ENCODE measurements at regions not wholly inside any gene's neighbourhood (a gene's known extent, or its start where the extent isn't known, plus 50 kb on each side); places are given as distances from the start of the nearest gene placed in this dataset.

- BruUV-seq (replicated peaks) = no TSS peak
- Mint-ChIP-seq H3K4me1 (ENCODE audit: low read depth, unreplicated experiment) (peaks cover 11% of the 10 kb centered on the region), H3K4me3 (ENCODE audit: low read depth, unreplicated experiment) (no peak overlapping the region), H3K9me3 (ENCODE audit: low read depth, unreplicated experiment) (no peaks in the 10 kb centered on the region), H3K36me3 (ENCODE audit: insufficient read depth, unreplicated experiment) (no peaks in the 10 kb centered on the region), H3K27me3 (ENCODE audit: unreplicated experiment) (no peaks in the 10 kb centered on the region), H3K27ac (ENCODE audit: unreplicated experiment) (no peak overlapping the region)
- CTCF ChIA-PET = no interaction called here
- intact Hi-C loops (cut with micrococcal nuclease; ENCODE audit: unreplicated experiment) = no loop called here
- DNase-seq = no peak
- no peak for TF ChIP-seq CTCF (IDR thresholded peaks at IDR 0.05; ENCODE audit: unreplicated experiment)
Observed at GRCh38 chr2:133635131-133635530, 66.9 kb upstream of the NCKAP5 start.

- BruUV-seq (replicated peaks) = no TSS peak
- Mint-ChIP-seq H3K27me3 (ENCODE audit: unreplicated experiment) (no peaks in the 10 kb centered on the region), H3K27ac (ENCODE audit: unreplicated experiment) (no peak overlapping the region), H3K36me3 (ENCODE audit: insufficient read depth, unreplicated experiment) (no peaks in the 10 kb centered on the region), H3K4me1 (ENCODE audit: low read depth, unreplicated experiment) (peaks cover 20% of the 10 kb centered on the region), H3K9me3 (ENCODE audit: low read depth, unreplicated experiment) (no peaks in the 10 kb centered on the region), H3K4me3 (ENCODE audit: low read depth, unreplicated experiment) (no peak overlapping the region)
- intact Hi-C loops (cut with micrococcal nuclease; ENCODE audit: unreplicated experiment) = no loop called here
- CTCF ChIA-PET = interaction anchor here (0.6 kb wide), 1 partner anchor 22 kb away, joined by 5 read pairs; no protein-coding TSS in a partner anchor
- no peak for DNase-seq
- TF ChIP-seq CTCF (IDR thresholded peaks at IDR 0.05; ENCODE audit: unreplicated experiment) = no peak
Observed at GRCh38 chr2:133636287-133636686, 68.0 kb upstream of the NCKAP5 start.

- H3K36me3 Mint-ChIP-seq (ENCODE audit: insufficient read depth, unreplicated experiment) = no peaks in the 10 kb centered on the region
- TF ChIP-seq CTCF (IDR thresholded peaks at IDR 0.05; ENCODE audit: unreplicated experiment) = no peak
- no peak overlapping the region for H3K4me3 Mint-ChIP-seq (ENCODE audit: low read depth, unreplicated experiment)
- H3K27me3 Mint-ChIP-seq (ENCODE audit: unreplicated experiment) = no peaks in the 10 kb centered on the region
- DNase-seq = no peak
- no TSS peak for BruUV-seq (replicated peaks)
- H3K4me1 Mint-ChIP-seq (ENCODE audit: low read depth, unreplicated experiment) = peaks cover 38% of the 10 kb centered on the region
- CTCF ChIA-PET = no interaction called here
- H3K27ac Mint-ChIP-seq (ENCODE audit: unreplicated experiment) = no peak overlapping the region
- no peaks in the 10 kb centered on the region for H3K9me3 Mint-ChIP-seq (ENCODE audit: low read depth, unreplicated experiment)
- intact Hi-C loops (cut with micrococcal nuclease; ENCODE audit: unreplicated experiment) = loop anchor here (2.0 to 10.0 kb wide), 3 partner anchors 141 to 375 kb away; no protein-coding TSS in a partner anchor
Observed at GRCh38 chr2:133640103-133640502, 71.8 kb upstream of the NCKAP5 start.

GRCh38 chr2:133641497-133641896 lies 73.2 kb upstream of the NCKAP5 start:
- no peaks in the 10 kb centered on the region for H3K9me3 Mint-ChIP-seq (ENCODE audit: low read depth, unreplicated experiment)
- peak; percentile 21 for TF ChIP-seq CTCF (IDR thresholded peaks at IDR 0.05; ENCODE audit: unreplicated experiment)
- CTCF ChIA-PET = interaction anchor here (0.6 to 1.7 kb wide), 9 partner anchors 14 to 448 kb away, joined by 3 to 10 read pairs (median 3); partner anchors contain the start of gene NCKAP5
- peak; percentile 81 for DNase-seq
- intact Hi-C loops (cut with micrococcal nuclease; ENCODE audit: unreplicated experiment) = loop anchor here (2.0 to 10.0 kb wide), 3 partner anchors 139 to 377 kb away; no protein-coding TSS in a partner anchor
- H3K4me3 Mint-ChIP-seq (ENCODE audit: low read depth, unreplicated experiment) = no peak overlapping the region
- H3K27me3 Mint-ChIP-seq (ENCODE audit: unreplicated experiment) = no peaks in the 10 kb centered on the region
- no TSS peak for BruUV-seq (replicated peaks)
- peaks cover 28% of the 10 kb centered on the region for H3K4me1 Mint-ChIP-seq (ENCODE audit: low read depth, unreplicated experiment)
- no peaks in the 10 kb centered on the region for H3K36me3 Mint-ChIP-seq (ENCODE audit: insufficient read depth, unreplicated experiment)
- peak overlapping the region; percentile 46 for H3K27ac Mint-ChIP-seq (ENCODE audit: unreplicated experiment)

Measured in Calu3 (cell line).